IMR-90 (cell line): ENCODE measurements at regions not wholly inside any gene's neighbourhood (a gene's known extent, or its start where the extent isn't known, plus 50 kb on each side); places are given as distances from the start of the nearest gene placed in this dataset.

Experiments
- ATAC-seq: fragments of 200-7000 bp; cut with Tn5 transposase; 2 replicates; pipeline ENCODE4 v1.9.1; 2020; ENCODE audit warnings: low read depth, mild to moderate bottlenecking, moderate library complexity
- BruUV-seq: library from RNA; stranded (reverse); fragments of 400-500 nt; replicated peaks from 2 replicates; lab custom pipeline; 2021; lab: Mats Ljungman, UMichigan
- CTCF ChIA-PET: fragments of 300-600 bp; formaldehyde crosslinking; extraction: SDS; loops from one replicate; lab custom pipeline; 2021; ENCODE audit warnings: antibody characterized with exemption; lab: Yijun Ruan, JAX
- POLR2A ChIA-PET: fragments of 300-600 bp; sonication (Branson Sonifier 250); formaldehyde crosslinking; loops from one replicate; lab custom pipeline; 2022; ENCODE audit warnings: antibody characterized with exemption; ENCODE audit not compliant: unreplicated experiment; lab: Charles Lee
- DNase-seq: peaks from one replicate; pipeline ENCODE4 v3.0.0; 2013
- H2AFZ ChIP-seq: replicated peaks from 2 replicates; pipeline ENCODE3; 2013; ENCODE audit warnings: low read length, mild to moderate bottlenecking; ENCODE audit not compliant: poor library complexity
- H2AK5ac ChIP-seq: 2 replicates; pipeline ENCODE4 v1.6.1; 2013; ENCODE audit warnings: low read depth, low read length, inconsistent platforms
- H2AK9ac ChIP-seq: replicated peaks from 2 replicates; pipeline ENCODE3; 2013; ENCODE audit warnings: mild to moderate bottlenecking, low read depth, low read length, moderate library complexity; ENCODE audit not compliant: poor library complexity
- H2BK120ac ChIP-seq: 2 replicates; pipeline ENCODE4 v1.6.1; 2013; ENCODE audit warnings: low read depth, low read length, inconsistent platforms
- H2BK15ac ChIP-seq: 3 replicates; pipeline ENCODE4 v1.6.1; 2013; ENCODE audit warnings: low read depth, low read length, inconsistent platforms
- H2BK20ac ChIP-seq: 2 replicates; pipeline ENCODE4 v1.6.1; 2013; ENCODE audit warnings: low read depth, mild to moderate bottlenecking, inconsistent platforms, low read length, moderate library complexity
- H2BK5ac ChIP-seq: 2 replicates; pipeline ENCODE4 v1.6.1; 2013; ENCODE audit warnings: mild to moderate bottlenecking, low read depth, low read length, inconsistent platforms; ENCODE audit not compliant: poor library complexity, severe bottlenecking
- H3K14ac ChIP-seq: replicated peaks from 2 replicates; pipeline ENCODE4 v1.6.1; 2013; ENCODE audit warnings: low read depth, low read length, inconsistent platforms
- H3K18ac ChIP-seq: 2 replicates; pipeline ENCODE4 v1.6.1; 2013; ENCODE audit warnings: low read depth, low read length, control low read depth
- H3K23ac ChIP-seq: 2 replicates; pipeline ENCODE4 v1.6.1; 2013; ENCODE audit warnings: low read depth, low read length, inconsistent platforms
- H3K27ac ChIP-seq: 2 replicates; pipeline ENCODE4 v1.5.1; 2013; ENCODE audit warnings: mild to moderate bottlenecking, control low read depth, low read length; ENCODE audit not compliant: insufficient read depth
- H3K27me3 ChIP-seq: 2 replicates; pipeline ENCODE4 v1.6.1; 2013; ENCODE audit warnings: low read length; ENCODE audit not compliant: control insufficient read depth, insufficient read depth
- H3K36me3 ChIP-seq: 2 replicates; pipeline ENCODE4 v1.6.1; 2013; ENCODE audit warnings: low read length, mixed read lengths; ENCODE audit not compliant: control insufficient read depth, insufficient read depth
- H3K4ac ChIP-seq: 2 replicates; pipeline ENCODE4 v1.6.1; 2013; ENCODE audit warnings: low read depth, low read length, inconsistent platforms
- H3K4me1 ChIP-seq: 2 replicates; pipeline ENCODE4 v1.6.1; 2013; ENCODE audit warnings: low read length, mixed read lengths; ENCODE audit not compliant: control insufficient read depth, insufficient read depth
- H3K4me2 ChIP-seq: 2 replicates; pipeline ENCODE4 v1.6.1; 2013; ENCODE audit warnings: low read depth, mild to moderate bottlenecking, control low read depth, low read length, moderate library complexity
- H3K4me3 ChIP-seq: 2 replicates; pipeline ENCODE4 v1.5.1; 2013; ENCODE audit warnings: low read depth, mild to moderate bottlenecking, control low read depth, low read length, moderate library complexity; ENCODE audit not compliant: insufficient read depth
- H3K56ac ChIP-seq: 2 replicates; pipeline ENCODE4 v1.6.1; 2013; ENCODE audit warnings: low read length, inconsistent platforms; ENCODE audit not compliant: insufficient read depth; ENCODE audit errors: extremely low read depth
- H3K79me1 ChIP-seq, 2 experiments: 2 replicates each; pipeline ENCODE4 v1.6.1; 2013; ENCODE audit warnings: low read length in 2 of 2, inconsistent platforms in 1 of 2, low read depth in 1 of 2
- H3K9ac ChIP-seq: 2 replicates; pipeline ENCODE4 v1.6.1; 2013; ENCODE audit warnings: low read depth, low read length, control low read depth
- H3K9me1 ChIP-seq: 2 replicates; pipeline ENCODE4 v1.6.1; 2013; ENCODE audit warnings: low read length, inconsistent platforms; ENCODE audit not compliant: insufficient read depth
- H3K9me3 ChIP-seq: 2 replicates; pipeline ENCODE4 v1.6.1; 2013; ENCODE audit warnings: low read length; ENCODE audit not compliant: control insufficient read depth, insufficient read depth
- H4K20me1 ChIP-seq: 2 replicates; pipeline ENCODE4 v1.6.1; 2013; ENCODE audit warnings: low read length, inconsistent platforms; ENCODE audit not compliant: insufficient read depth
- H4K5ac ChIP-seq: 2 replicates; pipeline ENCODE4 v1.6.1; 2013; ENCODE audit warnings: mild to moderate bottlenecking, low read depth, low read length, control low read depth
- H4K8ac ChIP-seq, 2 experiments: 2 replicates each; pipeline ENCODE4 v1.6.1; 2013; ENCODE audit warnings: low read depth in 2 of 2, low read length in 2 of 2, control low read depth in 1 of 2, inconsistent platforms in 1 of 2
- H4K91ac ChIP-seq: 2 replicates; pipeline ENCODE4 v1.6.1; 2013; ENCODE audit warnings: low read depth, low read length, inconsistent platforms; ENCODE audit not compliant: insufficient read depth
- CTCF ChIP-seq: conservative IDR thresholded peaks from 2 replicates; pipeline ENCODE4 v1.5.1; 2012; ENCODE audit warnings: mild to moderate bottlenecking, low read depth, low read length, improper control_type of control experiment
- SMC3 ChIP-seq: fragments of 150-350 bp; IDR thresholded peaks from 2 replicates; pipeline ENCODE4 v1.6.1; 2016; ENCODE audit warnings: low read depth, mild to moderate bottlenecking, antibody characterized with exemption, low read length, moderate library complexity
- WGBS, 2 experiments: methylation state at CpG; one replicate each; pipeline versions ENCODE4 v1.1.5 to v1.1.7; 2013; ENCODE audit warnings: missing lambda C conversion rate in 2 of 2; ENCODE audit not compliant: insufficient read length in 1 of 2; ENCODE audit errors: extremely low coverage in 2 of 2; 5-methylcytosine and 5-hydroxymethylcytosine counted together
- dilution Hi-C: fragments of 300-500 bp; cut with HindIII; formaldehyde crosslinking; loops from one replicate; pipeline ENCODE4 v1.14.3; 2018; ENCODE audit warnings: low sequenced_read_pairs; ENCODE audit not compliant: unreplicated experiment
- in situ Hi-C: fragments of 300-500 bp; cut with MboI; formaldehyde crosslinking; loops from 3 replicates; pipeline ENCODE4 v1.14.3; 2019; ENCODE audit warnings: low sequenced_read_pairs, inconsistent platforms, mixed read lengths
- intact Hi-C: fragments of 100-400 bp; cut with micrococcal nuclease; formaldehyde crosslinking; loops from 2 replicates; pipeline ENCODE4 v1.10.0; 2022

DNA sequence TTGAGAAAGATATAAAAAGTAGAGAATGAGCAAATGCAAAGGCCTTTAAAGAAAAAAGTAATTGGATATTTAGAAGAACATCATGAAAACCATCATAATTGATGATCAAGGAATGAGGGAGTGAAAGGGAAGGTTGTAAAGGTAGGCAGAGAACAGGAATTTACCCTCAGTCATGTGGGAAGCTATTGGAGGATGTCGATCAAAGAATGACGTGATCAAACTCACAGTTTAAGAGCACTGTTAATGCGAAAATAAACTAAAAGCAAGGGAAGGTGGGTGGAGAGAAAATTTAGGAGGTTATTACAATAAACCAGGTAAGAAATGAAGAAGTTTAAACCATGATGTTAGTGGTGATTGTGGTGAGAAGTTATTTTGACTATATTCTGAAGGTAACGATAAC lies 982.6 kb upstream of the EYS start:
- H3K56ac ChIP-seq: no peak overlapping the region
- no peak overlapping the region for H3K4me2 ChIP-seq
- POLR2A ChIA-PET: no interaction called here
- no peak overlapping the region for H2AK5ac ChIP-seq
- no peak overlapping the region for H2BK120ac ChIP-seq
- H4K5ac ChIP-seq: no peak overlapping the region
- no peaks in the 10 kb centered on the region for H4K20me1 ChIP-seq
- H2BK15ac ChIP-seq: no peak overlapping the region
- H3K18ac ChIP-seq: no peak overlapping the region
- DNase-seq (no peak), ATAC-seq (no peak)
- H2BK20ac ChIP-seq: no peak overlapping the region
- H3K9me1 ChIP-seq: no peaks in the 10 kb centered on the region
- TF ChIP-seq CTCF: no peak
- no peak for TF ChIP-seq SMC3
- BruUV-seq: no TSS peak
- H3K9me3 ChIP-seq: 0 out of 2 replicates have a peak, but pooled peaks cover 1% of the 10 kb centered on the region
- no peaks in the 10 kb centered on the region for H3K4me1 ChIP-seq
- no peak overlapping the region for H4K91ac ChIP-seq
- no peak overlapping the region for H2AFZ ChIP-seq
- no peak overlapping the region for H3K27ac ChIP-seq
- dilution Hi-C loops (no loop called here), in situ Hi-C loops (no loop called here), intact Hi-C loops (no loop called here)
- no peak overlapping the region for H3K4me3 ChIP-seq
- 100% methylated on average over 1 of the region's 4 CpGs; no CpG with 5 or more reads in 1 of the 2 experiments for WGBS, 2 experiments
- H2AK9ac ChIP-seq: no peak overlapping the region
- no peak overlapping the region for H2BK5ac ChIP-seq
- H3K14ac ChIP-seq: no peak overlapping the region
- CTCF ChIA-PET: no interaction called here
- no peaks in the 10 kb centered on the region for H3K36me3 ChIP-seq
- H3K79me1 ChIP-seq: no peaks in the 10 kb centered on the region
- H3K27me3 ChIP-seq: no peaks in the 10 kb centered on the region
- H3K4ac ChIP-seq: no peak overlapping the region
- no peak overlapping the region for H4K8ac ChIP-seq
- H3K9ac ChIP-seq: no peak overlapping the region
- H3K23ac ChIP-seq: no peak overlapping the region
